Mesodermal cell (in vitro differentiated cells): ENCODE measurements at regions not wholly inside any gene's neighbourhood (a gene's known extent, or its start where the extent isn't known, plus 50 kb on each side); places are given as distances from the start of the nearest gene placed in this dataset.

Experiments used
- H3K27ac ChIP-seq: 2 replicates; pipeline ENCODE4 v1.7.0; 2013; ENCODE audit warnings: mild to moderate bottlenecking, low read depth, low read length, moderate library complexity; ENCODE audit not compliant: severe bottlenecking
- H3K36me3 ChIP-seq: 2 replicates; pipeline ENCODE4 v1.7.1; 2013; ENCODE audit warnings: mild to moderate bottlenecking, low read length, moderate library complexity; ENCODE audit not compliant: control insufficient read depth, insufficient read depth
- H3K4me1 ChIP-seq: one replicate; pipeline ENCODE4 v1.7.1; 2013; ENCODE audit warnings: mild to moderate bottlenecking, low read length; ENCODE audit not compliant: insufficient read depth, control insufficient read depth, poor library complexity, severe bottlenecking
- H3K4me3 ChIP-seq: 2 replicates; pipeline ENCODE4 v1.7.0; 2013; ENCODE audit warnings: low read length, control low read depth, mild to moderate bottlenecking; ENCODE audit not compliant: insufficient read depth, poor library complexity, severe bottlenecking; ENCODE audit errors: extremely low read depth
- H3K9me3 ChIP-seq: 2 replicates; pipeline ENCODE4 v1.7.1; 2013; ENCODE audit warnings: mild to moderate bottlenecking, low read length, moderate library complexity; ENCODE audit not compliant: control insufficient read depth
- WGBS, 2 experiments: methylation state at CpG; one replicate each; pipeline ENCODE4 v1.1.5; 2013; ENCODE audit warnings: missing lambda C conversion rate in 2 of 2; ENCODE audit not compliant: insufficient coverage in 2 of 2; 5-methylcytosine and 5-hydroxymethylcytosine counted together

DNA sequence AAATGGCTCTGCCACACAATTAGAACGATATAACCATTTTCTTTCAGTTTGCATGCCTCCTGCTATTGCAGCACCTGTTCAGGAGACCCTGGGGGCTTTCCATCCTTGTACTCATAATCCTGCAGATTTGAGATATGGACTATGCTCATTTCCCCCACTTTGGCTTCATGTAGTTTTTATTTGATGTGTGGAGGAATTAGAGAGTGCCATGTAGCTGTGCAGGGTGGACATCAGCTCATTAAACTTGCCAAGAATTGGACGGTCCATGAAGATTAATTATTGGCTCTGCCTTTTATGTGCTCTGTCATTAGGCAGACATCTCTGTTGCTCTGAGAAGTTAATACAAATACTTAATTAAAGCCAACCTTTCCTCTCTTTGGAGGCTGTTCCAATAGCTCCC is 66.2 kb upstream of the CD83 start:
- 81 to 86% methylated on average over 2 of the region's 2 CpGs for WGBS, 2 experiments
- no peak overlapping the region for H3K4me3 ChIP-seq
- H3K36me3 ChIP-seq: no peaks in the 10 kb centered on the region
- no peak overlapping the region for H3K27ac ChIP-seq
- no peaks in the 10 kb centered on the region for H3K4me1 ChIP-seq
- no peaks in the 10 kb centered on the region for H3K9me3 ChIP-seq

DNA sequence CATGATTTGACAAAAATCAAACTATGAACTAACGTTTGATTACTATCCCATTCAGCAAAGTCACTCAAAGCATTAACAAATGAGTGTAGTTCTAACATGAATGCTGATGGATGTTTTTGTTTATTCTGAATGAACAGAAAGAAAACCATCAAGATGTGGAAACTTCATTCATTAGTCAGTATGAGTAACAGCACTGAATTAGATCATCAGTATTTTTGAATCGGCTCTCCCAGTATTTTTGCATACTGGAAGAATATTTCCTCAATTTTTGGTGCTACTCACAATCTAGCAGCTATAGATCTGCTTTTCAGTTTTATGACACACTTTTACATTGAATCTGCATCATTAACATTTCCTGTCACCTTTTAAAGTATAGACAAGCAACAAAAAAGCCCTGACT is 63.8 kb upstream of the CD83 start:
- Histone ChIP-seq H3K27ac (no peak overlapping the region), H3K4me3 (no peak overlapping the region), H3K9me3 (no peaks in the 10 kb centered on the region), H3K4me1 (no peaks in the 10 kb centered on the region), H3K36me3 (no peaks in the 10 kb centered on the region)
- WGBS, 2 experiments: 78 to 89% methylated on average over 1 of the region's 2 CpGs

DNA sequence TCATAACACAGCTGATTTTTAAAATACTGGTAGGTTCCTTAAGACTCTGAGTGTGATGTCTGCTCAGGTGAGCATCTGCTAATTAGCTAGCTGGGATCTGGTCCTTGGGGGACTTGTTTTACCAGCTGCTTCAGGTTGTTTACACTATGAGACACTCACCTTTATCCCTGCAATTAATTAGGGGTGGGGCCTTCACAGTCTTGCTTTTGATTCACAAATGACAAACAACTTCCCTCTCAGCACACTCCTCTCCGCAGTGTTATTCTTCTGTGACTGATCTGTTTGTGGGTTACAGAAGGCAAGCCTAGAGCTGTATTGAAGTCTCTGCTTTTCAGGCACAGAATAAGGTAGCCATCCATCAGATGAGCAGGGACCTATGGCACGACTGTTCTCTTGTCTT is 62.0 kb upstream of the CD83 start:
- 38 to 60% methylated on average over 1 of the region's 2 CpGs for WGBS, 2 experiments
- H3K27ac ChIP-seq: no peak overlapping the region
- no peaks in the 10 kb centered on the region for H3K9me3 ChIP-seq
- no peaks in the 10 kb centered on the region for H3K36me3 ChIP-seq
- no peaks in the 10 kb centered on the region for H3K4me1 ChIP-seq
- no peak overlapping the region for H3K4me3 ChIP-seq

DNA sequence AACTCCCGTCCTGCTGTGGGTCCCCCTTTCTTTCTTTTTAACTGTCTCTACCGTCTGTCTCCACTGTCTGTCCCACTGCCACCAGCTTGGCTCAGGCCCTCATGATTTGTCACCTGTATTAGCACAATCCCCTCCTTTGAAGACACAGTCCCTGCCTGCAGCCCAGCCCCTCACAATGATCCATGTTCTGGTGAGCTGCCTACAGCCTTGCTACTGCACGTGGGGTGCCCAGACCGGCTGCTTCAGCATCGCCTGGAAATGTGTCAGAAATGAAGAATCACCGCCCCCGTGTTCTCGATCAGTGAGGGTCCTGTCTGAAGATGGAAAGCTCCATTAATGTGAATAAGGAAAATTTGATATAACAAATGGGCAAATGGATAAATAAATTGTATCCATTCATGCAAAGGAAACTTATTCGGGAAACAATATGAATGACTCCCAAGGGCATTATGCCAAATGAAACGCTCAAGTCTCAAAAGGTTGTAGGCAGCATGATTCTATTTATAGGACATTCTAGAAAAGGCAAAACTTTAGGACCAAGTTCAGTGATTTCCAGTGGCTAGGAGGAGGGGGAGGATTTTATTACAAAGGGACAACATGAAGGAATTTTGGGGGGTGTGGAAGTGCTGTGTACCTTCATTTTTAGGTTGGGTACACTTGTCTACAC is 59.4 kb upstream of the CD83 start:
- Histone ChIP-seq H3K36me3 (no peaks in the 10 kb centered on the region), H3K4me1 (no peaks in the 10 kb centered on the region), H3K27ac (no peak overlapping the region), H3K9me3 (no peaks in the 10 kb centered on the region), H3K4me3 (no peak overlapping the region)
- 86 to 92% methylated on average over 7 to 10 of the region's 10 CpGs for WGBS, 2 experiments

DNA sequence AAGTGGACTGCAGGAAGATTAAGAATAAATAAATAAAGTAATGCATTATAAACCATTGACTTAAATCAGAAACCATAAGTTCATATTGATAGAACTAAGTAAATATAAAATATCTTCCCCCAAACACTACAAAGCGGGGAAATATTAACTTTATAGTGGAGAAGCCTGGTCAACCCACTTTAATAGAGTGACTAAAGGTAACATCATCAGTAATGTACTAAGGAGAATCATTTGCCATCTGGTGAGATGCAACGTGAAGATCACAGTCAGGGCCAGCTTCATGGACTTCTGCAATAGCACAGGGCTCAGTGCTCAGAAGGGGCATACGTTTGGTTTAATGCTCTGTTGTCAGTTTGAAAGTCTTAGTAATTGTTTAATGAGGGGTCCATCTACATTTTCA is 58.8 kb upstream of the CD83 start:
- no peaks in the 10 kb centered on the region for H3K36me3 ChIP-seq

DNA sequence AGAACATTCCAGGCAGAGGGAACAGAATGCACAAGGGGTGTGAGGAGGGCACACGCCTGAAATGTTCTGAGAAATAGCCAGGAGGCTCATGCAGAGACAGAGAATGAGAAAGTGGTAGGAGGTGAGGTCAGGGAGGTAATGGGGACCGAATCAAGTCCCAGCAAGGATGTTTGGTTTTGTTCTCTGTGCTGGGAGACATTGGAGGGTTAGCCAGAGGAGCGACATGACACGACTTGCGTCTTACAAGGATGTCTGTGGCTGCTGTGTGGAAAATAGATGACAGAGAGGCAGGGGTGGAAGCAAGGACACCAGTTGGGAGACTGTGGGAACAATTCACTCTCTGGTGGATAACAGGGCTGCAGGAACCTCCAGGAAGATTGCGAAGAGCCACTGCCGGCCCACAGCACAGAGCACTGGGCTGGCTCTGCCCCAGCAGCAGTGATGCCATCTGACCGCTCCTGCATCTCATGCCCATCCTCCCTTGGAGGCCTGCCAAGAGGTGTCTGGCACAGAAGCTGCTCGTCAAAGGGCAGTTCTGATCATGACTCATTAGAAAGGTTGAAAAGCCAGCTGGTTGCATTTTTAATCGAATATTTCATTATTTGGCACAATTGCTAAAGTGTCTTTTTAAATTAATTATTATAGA is 57.7 kb upstream of the CD83 start:
- Histone ChIP-seq H3K27ac (no peak overlapping the region), H3K36me3 (no peaks in the 10 kb centered on the region), H3K9me3 (no peaks in the 10 kb centered on the region), H3K4me3 (no peak overlapping the region), H3K4me1 (no peaks in the 10 kb centered on the region)
- 88 to 90% methylated on average over 8 to 9 of the region's 10 CpGs for WGBS, 2 experiments

More for the DNA sequence above, 58.8 kb upstream of the CD83 start:
- Histone ChIP-seq H3K9me3 (no peaks in the 10 kb centered on the region), H3K4me1 (no peaks in the 10 kb centered on the region), H3K4me3 (no peak overlapping the region), H3K27ac (no peak overlapping the region)
- WGBS, 2 experiments: 95% methylated on average over 2 of the region's 3 CpGs; no CpG with 5 or more reads in 1 of the 2 experiments

DNA sequence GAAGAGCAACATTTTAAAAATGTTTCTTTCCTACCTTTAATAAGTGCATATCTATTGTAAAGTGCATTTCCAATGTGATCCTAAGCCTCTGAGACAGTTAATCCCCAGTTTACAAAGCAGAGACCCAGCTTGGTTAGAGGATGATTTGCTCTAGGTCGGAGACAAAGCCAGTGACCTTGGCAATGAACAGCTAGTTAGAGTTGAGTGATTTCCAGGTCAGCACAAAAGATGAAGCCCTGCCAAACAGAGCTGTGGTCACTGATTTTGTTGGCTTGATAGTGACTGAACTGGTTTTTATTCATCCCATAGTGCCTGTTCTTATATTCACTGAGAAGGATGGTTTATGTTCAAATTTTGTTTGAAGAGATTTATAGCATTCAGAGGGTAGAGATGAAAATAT is 56.6 kb upstream of the CD83 start:
- no peak overlapping the region for H3K27ac ChIP-seq
- H3K4me1 ChIP-seq: no peaks in the 10 kb centered on the region
- H3K4me3 ChIP-seq: no peak overlapping the region
- WGBS, 2 experiments: 83 to 93% methylated on average over 1 of the region's 1 CpG
- H3K9me3 ChIP-seq: no peaks in the 10 kb centered on the region
- H3K36me3 ChIP-seq: no peaks in the 10 kb centered on the region

DNA sequence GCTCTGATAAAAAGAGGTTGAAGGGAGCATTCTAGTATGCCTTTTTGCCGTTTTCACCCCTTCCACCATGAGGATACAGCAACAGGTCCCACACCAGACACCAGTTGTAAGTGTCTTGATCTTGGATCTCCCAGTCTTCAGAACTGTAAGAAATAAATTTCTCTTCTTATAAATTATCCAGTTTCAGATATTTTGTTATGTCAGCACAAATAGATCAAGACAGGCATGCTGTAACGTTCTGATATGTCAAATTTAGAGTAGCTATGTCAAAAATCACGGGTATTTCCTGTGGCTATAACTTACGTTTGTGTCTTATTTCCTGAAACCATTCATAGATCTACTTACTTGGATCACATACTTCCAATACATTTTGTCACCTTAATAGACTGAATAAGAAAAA is 55.9 kb upstream of the CD83 start:
- Histone ChIP-seq H3K4me1 (no peaks in the 10 kb centered on the region), H3K4me3 (no peak overlapping the region), H3K36me3 (no peaks in the 10 kb centered on the region), H3K27ac (no peak overlapping the region), H3K9me3 (no peaks in the 10 kb centered on the region)
- WGBS, 2 experiments: 100% methylated on average over 1 of the region's 4 CpGs

DNA sequence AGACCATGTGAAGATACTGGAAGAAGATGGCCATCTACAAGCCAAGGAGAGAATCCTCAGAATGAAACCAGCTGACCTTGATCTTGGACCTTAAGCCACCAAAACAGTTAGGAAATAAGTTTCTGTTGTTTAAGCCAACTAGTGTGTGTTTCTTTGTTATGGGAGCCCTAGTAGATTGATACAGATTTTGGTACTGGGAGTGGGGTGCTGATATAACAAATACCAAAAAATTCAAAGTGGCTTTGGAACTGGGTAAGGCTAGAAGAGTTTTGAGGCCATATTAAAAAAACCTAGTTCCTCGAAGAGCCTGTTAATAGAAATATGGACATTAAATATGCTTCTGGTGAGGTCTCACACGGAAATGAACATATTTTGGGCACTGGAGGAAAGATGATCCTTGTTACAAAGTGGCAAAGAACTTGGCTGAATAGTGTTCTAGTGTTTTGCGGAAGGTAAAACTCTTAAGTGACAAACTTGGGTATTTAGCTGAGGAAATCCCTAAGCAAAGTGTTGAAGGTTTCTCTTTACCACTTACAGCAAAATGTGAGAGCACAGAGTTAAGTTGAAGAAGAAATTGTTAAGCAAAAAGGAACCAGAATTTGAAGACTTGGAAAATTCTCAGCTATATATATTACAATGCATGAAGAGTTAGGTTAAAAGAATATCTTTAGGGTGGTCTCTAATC is 55.1 kb upstream of the CD83 start:
- H3K27ac ChIP-seq: no peak overlapping the region
- H3K36me3 ChIP-seq: no peaks in the 10 kb centered on the region
- no peak overlapping the region for H3K4me3 ChIP-seq
- H3K4me1 ChIP-seq: no peaks in the 10 kb centered on the region
- H3K9me3 ChIP-seq: no peaks in the 10 kb centered on the region
- 88 to 90% methylated on average over 2 to 3 of the region's 3 CpGs for WGBS, 2 experiments

DNA sequence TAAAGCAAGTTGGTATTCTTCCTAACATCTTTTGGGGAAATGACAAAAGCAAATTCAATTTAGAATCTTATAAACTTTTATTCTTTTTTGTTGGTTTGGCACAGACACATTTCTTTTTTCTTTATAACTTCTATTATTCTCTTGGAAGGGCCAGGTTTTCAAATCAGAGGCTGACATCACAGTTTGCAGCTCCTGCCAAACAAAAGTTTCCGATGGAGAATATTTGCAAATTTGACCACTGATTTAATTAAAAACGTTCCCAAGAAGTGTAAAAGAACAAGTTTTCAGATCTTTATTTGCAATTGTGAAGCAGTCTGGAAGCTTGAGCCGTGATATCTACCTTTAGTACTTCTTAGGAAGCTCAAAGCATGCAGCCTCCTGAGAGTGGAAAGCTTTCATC is 53.8 kb upstream of the CD83 start:
- no peak overlapping the region for H3K4me3 ChIP-seq
- no peaks in the 10 kb centered on the region for H3K9me3 ChIP-seq
- H3K36me3 ChIP-seq: no peaks in the 10 kb centered on the region
- H3K27ac ChIP-seq: no peak overlapping the region
- H3K4me1 ChIP-seq: no peaks in the 10 kb centered on the region
- WGBS, 2 experiments: 66 to 78% methylated on average over 2 of the region's 3 CpGs

DNA sequence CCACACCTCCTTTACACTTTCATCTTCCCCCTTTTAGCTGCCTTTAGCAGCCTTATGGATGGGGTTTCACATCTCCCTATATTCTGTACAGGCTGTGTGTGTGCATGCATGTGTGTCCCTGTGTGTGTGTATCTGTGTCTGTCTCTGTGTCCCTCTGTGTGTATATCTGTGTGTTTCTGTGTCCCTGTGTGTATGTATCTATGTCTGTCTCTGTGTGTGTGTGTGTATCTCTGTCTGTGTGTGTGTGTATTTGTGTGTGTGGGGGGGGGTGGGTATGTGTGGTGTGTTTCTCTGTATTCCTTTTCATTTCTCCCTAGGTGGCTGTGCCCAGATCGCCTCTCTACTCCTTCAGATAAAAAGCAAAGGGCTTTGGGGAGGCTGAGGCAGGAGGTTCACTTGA is 52.2 kb upstream of the CD83 start:
- WGBS, 2 experiments: no CpG with 5 or more reads among the region's 1 CpG
- H3K4me1 ChIP-seq: no peaks in the 10 kb centered on the region
- no peaks in the 10 kb centered on the region for H3K36me3 ChIP-seq
- no peaks in the 10 kb centered on the region for H3K9me3 ChIP-seq
- H3K27ac ChIP-seq: no peak overlapping the region
- no peak overlapping the region for H3K4me3 ChIP-seq
